ENCODE measurements at regions not wholly inside any gene's neighbourhood (a gene's known extent, or its start where the extent isn't known, plus 50 kb on each side); places are given as distances from the start of the nearest gene placed in this dataset.

DNA sequence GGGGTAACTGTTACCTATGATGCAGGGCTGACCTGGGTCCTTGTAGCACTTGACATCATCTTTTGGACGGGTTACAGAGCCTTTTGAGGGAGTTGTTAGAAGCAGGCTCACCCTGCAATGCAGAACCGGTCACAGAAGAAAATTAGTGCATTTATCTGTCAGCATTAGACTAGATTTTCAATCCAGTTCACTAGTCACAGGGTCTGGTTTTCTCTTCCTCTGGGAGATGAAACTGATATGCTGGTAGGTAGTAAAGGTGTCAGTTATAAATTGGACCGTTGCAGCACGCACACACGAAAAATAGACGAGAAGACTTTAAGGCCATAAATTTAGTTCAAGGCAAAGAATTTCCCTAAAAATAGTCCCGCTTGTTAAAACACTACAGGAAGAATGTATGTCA, 532.3 kb upstream of the ATP11B start:
- Histone ChIP-seq H3K4me3 (ENCODE audit: low read length) (no peak overlapping the region), H3K4me2 (ENCODE audit: low read length) (no peak overlapping the region), H3K4me1 (ENCODE audit: control insufficient read depth, low read length) (no peaks in the 10 kb centered on the region), H4K20me1 (ENCODE audit: control insufficient read depth, insufficient read depth, low read depth, low read length) (no peaks in the 10 kb centered on the region), H3K27me3 (ENCODE audit: control insufficient read depth, low read length) (peaks cover 5% of the 10 kb centered on the region), H3K27ac (ENCODE audit: low read depth, low read length) (no peak overlapping the region), H3F3A (ENCODE audit: control insufficient read depth, insufficient read depth) (no peaks in the 10 kb centered on the region), H3K9me3 (ENCODE audit: control insufficient read depth, insufficient read depth, low read length) (no peaks in the 10 kb centered on the region), H3K36me3 (ENCODE audit: control insufficient read depth, low read length) (no peaks in the 10 kb centered on the region), H3K79me2 (ENCODE audit: control insufficient read depth, low read length) (no peaks in the 10 kb centered on the region), H3K9me2 (replicated peaks; ENCODE audit: control insufficient read depth, low read length) (no peaks in the 10 kb centered on the region)
- TF ChIP-seq EZH2phosphoT487 (IDR thresholded peaks at IDR 0.05; ENCODE audit: borderline replicate concordance, low read length) = no peak
- TF ChIP-seq, protein P1, sequence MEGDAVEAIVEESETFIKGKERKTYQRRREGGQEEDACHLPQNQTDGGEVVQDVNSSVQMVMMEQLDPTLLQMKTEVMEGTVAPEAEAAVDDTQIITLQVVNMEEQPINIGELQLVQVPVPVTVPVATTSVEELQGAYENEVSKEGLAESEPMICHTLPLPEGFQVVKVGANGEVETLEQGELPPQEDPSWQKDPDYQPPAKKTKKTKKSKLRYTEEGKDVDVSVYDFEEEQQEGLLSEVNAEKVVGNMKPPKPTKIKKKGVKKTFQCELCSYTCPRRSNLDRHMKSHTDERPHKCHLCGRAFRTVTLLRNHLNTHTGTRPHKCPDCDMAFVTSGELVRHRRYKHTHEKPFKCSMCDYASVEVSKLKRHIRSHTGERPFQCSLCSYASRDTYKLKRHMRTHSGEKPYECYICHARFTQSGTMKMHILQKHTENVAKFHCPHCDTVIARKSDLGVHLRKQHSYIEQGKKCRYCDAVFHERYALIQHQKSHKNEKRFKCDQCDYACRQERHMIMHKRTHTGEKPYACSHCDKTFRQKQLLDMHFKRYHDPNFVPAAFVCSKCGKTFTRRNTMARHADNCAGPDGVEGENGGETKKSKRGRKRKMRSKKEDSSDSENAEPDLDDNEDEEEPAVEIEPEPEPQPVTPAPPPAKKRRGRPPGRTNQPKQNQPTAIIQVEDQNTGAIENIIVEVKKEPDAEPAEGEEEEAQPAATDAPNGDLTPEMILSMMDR (IDR thresholded peaks at IDR 0.05; ENCODE audit: low read depth, low read length, poor library complexity, severe bottlenecking) = no peak

DNA sequence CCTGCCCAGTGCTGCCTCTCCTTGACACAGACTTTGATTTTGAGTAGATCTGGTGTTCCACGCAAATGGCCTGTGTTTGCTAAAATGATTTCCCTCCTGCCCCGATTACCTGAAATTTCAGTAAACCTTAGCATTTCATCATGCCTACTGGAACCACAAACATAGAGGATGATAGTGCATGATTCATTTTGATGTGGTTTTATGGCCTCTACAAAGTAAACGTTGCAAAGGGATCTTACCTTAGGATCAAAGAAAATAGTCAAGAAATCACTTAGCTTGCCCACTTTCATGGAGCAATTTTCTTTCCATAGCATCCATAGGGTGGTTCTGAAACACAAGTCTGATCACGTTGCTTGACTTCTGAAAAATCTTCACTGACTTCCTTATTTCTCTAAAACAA, 524.6 kb upstream of the ATP11B start:
- Histone ChIP-seq H3K4me3 (ENCODE audit: low read length) (no peak overlapping the region), H4K20me1 (ENCODE audit: control insufficient read depth, insufficient read depth, low read depth, low read length) (no peaks in the 10 kb centered on the region), H3K4me2 (ENCODE audit: low read length) (no peak overlapping the region), H3K4me1 (ENCODE audit: control insufficient read depth, low read length) (no peaks in the 10 kb centered on the region), H3K9me2 (replicated peaks; ENCODE audit: control insufficient read depth, low read length) (no peaks in the 10 kb centered on the region), H3K9me3 (ENCODE audit: control insufficient read depth, insufficient read depth, low read length) (no peaks in the 10 kb centered on the region), H3K27me3 (ENCODE audit: control insufficient read depth, low read length) (no peaks in the 10 kb centered on the region), H3F3A (ENCODE audit: control insufficient read depth, insufficient read depth) (no peaks in the 10 kb centered on the region), H3K79me2 (ENCODE audit: control insufficient read depth, low read length) (no peaks in the 10 kb centered on the region), H3K27ac (ENCODE audit: low read depth, low read length) (no peak overlapping the region), H3K36me3 (ENCODE audit: control insufficient read depth, low read length) (no peaks in the 10 kb centered on the region)
- TF ChIP-seq EZH2phosphoT487 (IDR thresholded peaks at IDR 0.05; ENCODE audit: borderline replicate concordance, low read length) = no peak
- TF ChIP-seq, protein P1 (IDR thresholded peaks at IDR 0.05; ENCODE audit: low read depth, low read length, poor library complexity, severe bottlenecking) = no peak

DNA sequence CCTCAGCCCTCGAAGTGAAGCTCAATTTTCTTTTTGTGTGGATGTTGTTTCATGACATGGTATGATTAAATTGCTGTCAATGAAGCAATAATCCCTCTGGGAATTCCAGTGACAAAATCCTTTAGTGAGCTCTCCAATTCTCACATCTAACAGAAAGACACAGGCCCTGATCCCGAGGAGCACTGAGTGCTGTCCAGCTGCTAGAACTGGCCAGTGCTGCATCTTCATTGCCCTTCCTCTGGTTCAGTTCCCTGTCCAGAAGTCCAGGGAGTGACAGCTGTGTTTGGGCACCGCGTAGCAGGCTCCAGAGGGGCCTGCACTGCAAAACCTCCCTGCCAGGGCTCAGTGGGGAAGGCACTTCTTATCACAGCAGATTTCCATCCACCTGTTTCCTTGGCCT, 516.8 kb upstream of the ATP11B start:
- Histone ChIP-seq H3K79me2 (ENCODE audit: control insufficient read depth, low read length) (no peaks in the 10 kb centered on the region), H3K36me3 (ENCODE audit: control insufficient read depth, low read length) (no peaks in the 10 kb centered on the region), H3K4me2 (ENCODE audit: low read length) (no peak overlapping the region), H3K27ac (ENCODE audit: low read depth, low read length) (no peak overlapping the region), H4K20me1 (ENCODE audit: control insufficient read depth, insufficient read depth, low read depth, low read length) (no peaks in the 10 kb centered on the region), H3K9me2 (replicated peaks; ENCODE audit: control insufficient read depth, low read length) (no peaks in the 10 kb centered on the region), H3K27me3 (ENCODE audit: control insufficient read depth, low read length) (no peaks in the 10 kb centered on the region), H3K9me3 (ENCODE audit: control insufficient read depth, insufficient read depth, low read length) (no peaks in the 10 kb centered on the region), H3F3A (ENCODE audit: control insufficient read depth, insufficient read depth) (no peaks in the 10 kb centered on the region), H3K4me3 (ENCODE audit: low read length) (no peak overlapping the region), H3K4me1 (ENCODE audit: control insufficient read depth, low read length) (no peaks in the 10 kb centered on the region)
- no peak for TF ChIP-seq EZH2phosphoT487 (IDR thresholded peaks at IDR 0.05; ENCODE audit: borderline replicate concordance, low read length)
- TF ChIP-seq, protein P1 (IDR thresholded peaks at IDR 0.05; ENCODE audit: low read depth, low read length, poor library complexity, severe bottlenecking) = no peak

DNA sequence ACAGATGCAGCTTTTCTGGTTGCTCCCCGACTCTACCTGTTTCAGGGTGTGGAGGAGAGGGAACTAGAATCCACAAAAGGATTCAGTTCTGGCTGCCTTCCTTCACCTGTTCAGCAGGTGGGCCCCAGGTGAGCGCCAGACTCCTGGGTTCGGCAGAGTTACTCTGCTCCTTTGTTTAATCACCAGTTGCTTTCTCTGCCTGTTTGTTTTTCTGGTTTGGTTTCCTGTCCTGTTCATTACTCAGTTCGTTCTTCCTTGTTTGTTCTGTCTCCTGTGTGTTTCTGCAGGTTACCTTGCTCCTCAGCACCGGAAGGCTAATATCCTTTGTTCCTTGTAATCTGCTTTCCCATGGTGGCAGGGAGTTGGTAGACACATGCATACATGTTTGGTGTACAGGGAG, 508.5 kb upstream of the ATP11B start:
- Histone ChIP-seq H3K27me3 (ENCODE audit: control insufficient read depth, low read length) (no peaks in the 10 kb centered on the region), H3F3A (ENCODE audit: control insufficient read depth, insufficient read depth) (no peaks in the 10 kb centered on the region), H3K9me2 (replicated peaks; ENCODE audit: control insufficient read depth, low read length) (no peaks in the 10 kb centered on the region), H3K4me2 (ENCODE audit: low read length) (no peak overlapping the region), H3K27ac (ENCODE audit: low read depth, low read length) (no peak overlapping the region), H3K79me2 (ENCODE audit: control insufficient read depth, low read length) (no peaks in the 10 kb centered on the region), H3K4me3 (ENCODE audit: low read length) (no peak overlapping the region), H3K4me1 (ENCODE audit: control insufficient read depth, low read length) (no peaks in the 10 kb centered on the region), H4K20me1 (ENCODE audit: control insufficient read depth, insufficient read depth, low read depth, low read length) (no peaks in the 10 kb centered on the region), H3K9me3 (ENCODE audit: control insufficient read depth, insufficient read depth, low read length) (no peaks in the 10 kb centered on the region), H3K36me3 (ENCODE audit: control insufficient read depth, low read length) (no peaks in the 10 kb centered on the region)
- TF ChIP-seq, protein P1 (IDR thresholded peaks at IDR 0.05; ENCODE audit: low read depth, low read length, poor library complexity, severe bottlenecking) = no peak
- TF ChIP-seq EZH2phosphoT487 (IDR thresholded peaks at IDR 0.05; ENCODE audit: borderline replicate concordance, low read length) = no peak
